ENCODE measurements at regions not wholly inside any gene's neighbourhood (a gene's known extent, or its start where the extent isn't known, plus 50 kb on each side); places are given as distances from the start of the nearest gene placed in this dataset.

DNA sequence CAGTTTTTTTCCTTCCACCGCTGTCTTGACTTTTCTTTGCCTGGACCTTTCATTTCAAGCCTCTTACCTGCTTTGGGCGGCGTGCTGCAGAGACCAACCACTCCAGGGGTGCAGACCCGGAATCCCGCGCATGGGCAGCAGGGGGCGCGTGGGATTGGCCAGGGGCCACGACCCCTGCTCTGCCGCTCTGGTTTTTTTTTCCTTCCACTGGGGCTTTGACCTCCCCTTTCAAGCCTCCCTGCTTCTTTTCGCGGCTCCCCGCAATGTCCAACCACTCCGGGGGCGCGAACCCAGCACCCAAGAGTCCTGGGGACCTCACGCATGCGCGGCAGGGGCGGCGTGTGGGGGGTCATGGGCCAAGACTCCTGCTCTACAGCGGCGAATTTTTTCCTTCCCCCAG lies 325.1 kb downstream of the ALG10 start:
- DNase-seq, result no peak

DNA sequence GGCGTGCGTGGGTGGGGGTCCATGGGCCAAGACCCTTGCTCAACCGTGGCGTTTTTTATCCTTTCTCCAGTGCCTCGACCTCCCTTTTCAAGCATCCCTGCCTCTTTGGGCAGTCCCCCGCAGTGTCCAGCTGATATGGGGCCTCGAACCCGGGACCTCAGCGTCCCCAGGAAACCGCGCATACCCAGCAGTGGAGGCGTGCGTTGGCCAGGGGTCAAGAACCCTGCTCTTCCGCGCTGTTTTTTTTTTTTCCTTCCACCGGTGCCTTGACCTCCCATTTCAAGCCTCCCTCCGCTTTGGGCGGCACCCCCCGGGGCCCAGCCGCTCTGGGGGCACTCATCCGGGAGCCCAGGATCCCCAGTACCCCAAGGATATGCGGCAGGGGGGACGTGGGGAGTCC lies 325.8 kb downstream of the ALG10 start:
- DNase-seq, result no peak

GRCh38 chr12:34348836-34349672 lies 326.8 kb downstream of the ALG10 start:
- no peak for DNase-seq

DNA sequence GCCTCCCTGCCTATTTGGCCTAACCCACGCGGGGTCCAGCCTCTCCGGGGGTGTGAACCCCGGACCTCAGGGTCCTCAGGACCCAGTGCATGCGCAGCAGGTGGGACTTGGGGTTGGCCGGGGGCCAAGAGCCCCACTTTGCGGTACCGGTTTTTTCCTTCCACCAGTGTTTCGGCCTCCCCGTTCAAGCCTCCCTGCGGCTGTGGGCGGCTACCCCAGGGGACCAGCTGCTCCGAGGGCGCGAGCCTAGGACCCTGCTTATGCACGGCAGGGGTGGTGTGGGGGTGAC lies 327.3 kb downstream of the ALG10 start:
- DNase-seq, result no peak

GRCh38 chr12:34350092-34351041 lies 328.1 kb downstream of the ALG10 start:
- no peak for DNase-seq

DNA sequence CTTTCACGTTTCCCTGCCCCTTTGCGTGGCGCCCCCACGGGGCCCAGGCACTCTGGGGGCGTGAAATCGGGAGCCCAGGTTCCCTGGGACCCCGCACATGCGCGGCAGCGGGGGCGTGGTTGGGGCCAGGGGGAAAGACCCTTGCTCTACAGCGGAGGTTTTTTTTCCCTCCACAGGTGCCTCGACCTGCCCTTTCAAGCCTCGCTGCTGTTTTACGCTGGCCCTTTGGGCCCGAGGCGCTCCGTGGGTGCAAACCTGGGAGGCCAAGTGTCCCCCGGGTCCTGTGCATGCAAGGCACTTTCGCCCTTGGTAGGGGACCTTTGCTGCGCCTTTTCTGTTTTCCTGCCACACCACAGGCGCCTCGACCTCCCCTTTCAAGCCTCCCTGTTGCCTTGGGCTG lies 329.8 kb downstream of the ALG10 start:
- no peak for DNase-seq

DNA sequence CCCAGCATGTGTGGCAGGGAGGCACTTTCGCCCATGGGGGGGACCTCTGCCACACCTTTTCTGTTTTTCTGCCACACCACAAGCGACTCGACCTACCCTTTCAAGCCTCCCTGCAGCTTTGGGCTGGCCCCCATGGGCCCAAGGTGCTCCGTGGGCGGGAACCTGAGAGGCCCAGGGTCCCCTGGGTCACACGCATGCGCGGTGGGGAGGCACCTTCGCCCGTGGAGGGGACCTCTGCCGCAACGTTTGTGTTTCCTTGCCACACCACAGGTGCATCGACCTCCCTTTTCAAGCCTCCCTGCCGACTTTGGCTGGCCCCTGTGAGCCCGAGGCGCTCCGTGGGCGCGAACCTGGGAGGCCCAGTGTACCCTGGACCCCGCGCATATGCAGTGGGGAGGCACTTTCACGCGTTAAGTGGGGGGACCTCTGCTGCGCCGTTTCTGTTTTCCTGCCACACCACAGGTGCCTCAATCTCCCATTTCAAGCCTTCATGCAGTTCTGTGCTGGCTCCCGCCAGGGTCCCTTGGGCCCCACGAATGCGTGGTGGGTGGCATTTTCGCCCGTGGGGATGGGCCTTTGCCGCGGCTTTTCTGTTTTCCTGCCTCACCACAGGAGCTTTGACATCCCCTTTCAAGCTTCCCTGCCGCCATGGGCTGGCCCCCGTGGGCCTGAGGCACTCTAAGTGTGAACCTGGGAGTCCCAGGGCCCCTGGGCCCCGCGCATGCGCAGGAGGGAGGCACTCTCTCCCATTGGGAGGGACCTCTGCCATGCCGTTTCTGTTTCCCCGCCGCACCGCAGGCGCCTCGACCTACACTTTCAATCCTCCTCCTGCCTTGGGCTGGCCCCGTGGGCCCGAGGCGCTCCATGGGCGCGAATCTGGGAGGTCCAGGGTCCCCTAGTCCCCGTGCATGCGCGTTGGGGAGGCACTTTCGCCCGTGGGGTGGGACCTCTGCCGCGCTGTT lies 332.2 kb downstream of the ALG10 start:
- DNase-seq, result no peak

- DNase-seq, result no peak
Observed at GRCh38 chr12:34356233-34356987, 334.1 kb downstream of the ALG10 start.

DNA sequence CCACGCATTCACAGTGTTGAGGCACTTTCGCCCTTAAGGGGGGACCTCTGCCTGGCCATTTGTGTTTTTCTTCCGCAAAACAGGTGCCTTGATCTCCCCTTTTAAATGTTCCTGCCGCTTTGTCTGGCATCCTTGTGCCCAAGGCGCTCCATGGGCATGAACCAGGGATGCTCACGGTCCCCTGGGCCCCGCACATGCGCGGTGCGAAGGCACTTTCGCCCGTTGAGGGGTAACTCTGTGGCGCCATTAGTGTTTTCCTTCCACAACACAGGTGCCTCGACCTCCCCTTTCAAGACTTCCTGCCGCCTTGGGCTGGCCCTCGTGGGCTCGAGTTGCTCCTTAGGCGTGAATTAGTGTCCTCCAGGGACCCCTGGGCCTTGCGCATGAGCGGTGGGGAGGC lies 335.5 kb downstream of the ALG10 start:
- DNase-seq, result no peak

DNA sequence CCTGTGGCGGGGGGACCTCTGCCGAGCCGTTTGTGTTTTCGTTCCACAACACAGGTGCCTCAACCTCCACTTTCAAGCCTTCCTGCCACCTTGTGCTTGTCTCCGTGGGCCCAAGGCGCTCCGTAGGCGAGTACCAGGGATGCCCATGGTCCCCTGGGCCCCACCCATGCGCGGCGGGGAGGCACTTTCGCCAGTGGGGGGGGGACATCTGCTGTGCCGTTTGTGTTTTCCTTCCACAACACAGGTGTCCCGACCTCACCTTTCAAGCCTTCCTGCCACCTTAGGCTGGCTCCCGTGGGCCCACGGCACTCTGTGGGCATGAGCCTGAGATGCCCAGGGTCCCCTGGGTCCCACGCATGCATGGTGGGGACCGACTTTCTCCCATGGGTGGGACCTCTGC lies 335.9 kb downstream of the ALG10 start:
- no peak for DNase-seq

GRCh38 chr12:34361721-34362316 lies 339.5 kb downstream of the ALG10 start:
- no peak for DNase-seq

DNA sequence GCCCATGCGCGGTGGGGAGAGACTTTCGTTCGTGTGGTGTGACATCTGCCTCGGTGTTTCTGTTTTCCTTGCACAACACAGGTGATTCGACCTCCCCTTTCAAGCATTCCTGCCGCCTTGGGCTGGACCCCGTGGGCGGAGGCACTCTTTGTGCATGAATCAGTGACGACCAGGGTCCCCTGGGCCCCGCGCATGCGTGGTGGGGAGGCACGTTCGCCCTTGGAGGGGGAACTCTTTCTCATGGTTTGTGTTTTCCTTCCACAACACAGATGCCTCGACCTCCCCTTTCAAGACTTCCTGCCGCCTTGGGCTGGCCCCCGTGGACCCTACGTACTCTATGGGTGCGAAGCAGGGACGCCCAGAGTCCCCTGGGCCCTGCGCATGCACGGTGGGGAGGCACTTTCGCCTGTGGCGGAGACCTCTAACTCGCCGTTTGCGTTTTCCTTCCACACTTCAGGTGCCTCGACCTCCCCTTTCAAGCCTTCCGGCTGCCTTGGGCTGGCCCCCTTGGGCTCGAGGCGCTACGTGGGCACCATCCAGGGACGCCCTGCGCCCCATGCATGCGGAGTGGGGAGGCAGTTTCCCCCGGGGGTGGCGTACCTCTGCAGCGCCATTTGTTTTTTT lies 340.9 kb downstream of the ALG10 start:
- DNase-seq, result no peak

DNA sequence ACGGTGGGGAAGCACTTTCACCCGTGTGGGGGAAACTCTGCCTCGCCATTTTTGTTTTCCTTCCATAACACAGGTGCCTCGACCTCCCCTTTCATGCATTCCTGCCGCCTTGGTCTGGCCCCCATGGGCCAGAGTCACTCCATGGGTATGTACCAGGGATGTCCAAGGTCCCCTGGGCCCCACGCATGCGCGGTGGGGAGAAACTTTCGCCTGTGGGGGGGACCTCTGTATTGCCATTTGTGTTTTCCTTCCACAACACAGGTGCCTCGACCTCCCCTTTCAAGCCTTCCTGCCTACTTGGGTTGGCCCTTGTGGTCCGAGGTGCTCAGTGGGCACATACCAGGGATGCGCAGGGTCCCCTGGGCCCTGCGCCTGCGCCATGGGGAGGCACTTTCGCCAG lies 345.8 kb downstream of the ALG10 start:
- no peak for DNase-seq

DNA sequence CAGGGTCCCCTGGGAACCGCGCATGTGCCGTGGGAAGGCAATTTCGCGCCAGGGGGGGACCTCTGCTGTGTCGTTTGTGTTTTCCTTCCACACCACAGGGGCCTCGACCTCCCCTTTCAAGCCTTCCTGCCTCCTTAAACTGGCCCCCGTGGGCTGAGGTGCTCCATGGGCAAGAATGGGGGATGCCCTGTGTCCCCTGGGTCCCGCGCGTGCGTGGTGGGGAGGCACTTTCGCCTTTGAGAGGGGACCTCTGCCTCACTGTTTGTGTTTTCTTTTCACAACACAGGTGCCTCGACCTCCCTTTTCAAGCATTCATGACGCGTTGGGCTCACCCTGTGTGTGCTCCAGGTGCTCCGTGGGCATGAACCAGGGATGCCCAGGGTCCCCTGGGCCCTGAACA lies 348.8 kb downstream of the ALG10 start:
- DNase-seq, result no peak

DNA sequence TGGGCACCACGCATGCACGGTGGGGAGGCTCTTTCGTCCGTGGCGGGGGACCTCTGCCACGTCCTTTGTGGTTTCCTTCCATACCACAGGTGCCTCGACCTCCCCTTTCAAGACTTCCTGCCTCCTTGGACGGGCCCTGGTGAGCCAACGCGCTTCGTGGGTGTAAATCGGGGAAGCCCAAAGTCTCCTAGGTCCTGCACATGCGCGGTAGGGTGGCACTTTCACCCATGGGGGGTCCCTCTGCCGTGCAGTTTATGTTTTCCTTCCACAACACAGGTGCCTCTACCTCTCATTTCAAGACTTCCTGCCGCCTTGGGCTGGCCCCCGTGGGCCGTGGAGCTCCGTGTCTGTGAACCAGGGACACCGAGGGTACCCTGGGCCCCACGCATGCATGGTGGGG lies 349.7 kb downstream of the ALG10 start:
- no peak for DNase-seq

- no peak for DNase-seq
Observed at GRCh38 chr12:34373926-34374325, 351.6 kb downstream of the ALG10 start.

DNA sequence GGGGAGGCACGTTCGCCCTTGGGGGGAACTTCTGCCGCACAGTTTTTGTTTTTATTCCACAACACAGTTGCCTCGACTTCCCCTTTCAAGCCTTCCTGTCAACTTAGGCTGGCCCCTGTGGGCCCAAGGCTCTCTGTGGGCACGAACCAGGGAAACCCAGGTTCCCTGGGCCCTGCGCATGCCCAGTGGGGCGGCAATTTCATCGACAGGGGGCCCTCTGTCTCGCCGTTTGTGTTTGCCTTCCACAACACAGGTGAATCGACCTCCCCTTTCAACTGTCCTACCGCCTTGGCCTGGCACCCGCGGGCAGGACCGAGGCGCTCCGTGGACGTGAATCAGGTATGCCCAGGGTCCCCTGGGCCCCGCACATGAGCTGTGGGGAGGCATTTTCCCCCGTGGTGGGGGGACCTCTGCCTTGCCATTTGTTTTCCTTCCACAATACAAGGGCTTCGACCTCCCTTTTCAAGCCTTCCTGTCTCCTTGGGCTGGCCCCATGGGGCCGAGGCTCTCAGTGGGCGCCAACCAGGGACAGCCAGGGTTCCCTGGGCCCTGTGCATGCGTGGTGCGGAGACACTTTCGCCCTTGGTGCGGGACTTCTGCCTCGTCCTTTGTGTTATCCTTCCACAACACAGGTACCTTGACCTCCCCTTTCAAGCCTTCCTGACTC lies 354.0 kb downstream of the ALG10 start:
- DNase-seq, result no peak

DNA sequence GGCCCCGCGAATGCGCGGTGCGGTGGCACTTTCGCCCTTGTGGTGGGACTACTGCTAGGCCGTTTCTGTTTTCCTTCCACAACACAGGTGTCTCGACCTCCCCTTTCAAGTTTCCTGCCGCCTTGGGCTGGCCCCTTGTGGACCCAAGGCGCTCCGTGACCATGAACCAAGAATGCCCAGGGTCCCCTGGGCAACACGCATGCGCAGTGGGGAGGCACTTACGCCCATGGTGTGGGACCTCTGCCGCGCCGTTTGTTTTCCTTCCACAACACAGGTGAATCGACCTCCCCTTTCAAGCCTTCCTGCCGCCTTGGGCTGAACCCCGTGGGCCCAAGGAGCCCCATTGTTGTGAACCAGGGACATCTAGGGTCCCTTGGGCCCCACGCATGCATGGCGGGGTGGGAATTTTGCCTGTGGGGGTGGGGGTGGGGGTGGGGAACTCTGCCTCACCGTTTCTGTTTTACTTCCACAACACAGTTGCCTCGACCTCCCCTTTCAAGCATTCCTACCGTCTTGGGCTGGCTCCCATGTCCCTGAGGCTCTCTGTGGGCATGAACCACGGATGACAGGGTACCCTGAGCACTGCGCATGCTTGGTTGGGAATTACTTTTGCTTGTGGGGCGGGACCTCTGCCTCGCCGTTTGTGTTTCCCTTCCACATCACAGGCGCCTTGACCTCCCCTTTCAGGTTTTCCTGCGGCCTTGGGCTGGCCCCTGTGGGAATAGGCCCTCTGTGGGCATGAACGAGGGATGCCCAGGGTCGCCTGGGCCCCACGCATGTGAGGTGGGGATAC lies 355.1 kb downstream of the ALG10 start:
- no peak for DNase-seq

- no peak for DNase-seq
Observed at GRCh38 chr12:34379142-34379541, 356.8 kb downstream of the ALG10 start.

- no peak for DNase-seq
Observed at GRCh38 chr12:34384693-34385092, 362.4 kb downstream of the ALG10 start.
